ENCODE measurements at regions not wholly inside any gene's neighbourhood (a gene's known extent, or its start where the extent isn't known, plus 50 kb on each side); places are given as distances from the start of the nearest gene placed in this dataset.

GRCh38 chr12:5345534-5345933 is 86.4 kb upstream of the NTF3 start:
- TF ChIP-seq POLR2AphosphoS5 (IDR thresholded peaks at IDR 0.05) (no peak), CTCF (IDR thresholded peaks at IDR 0.05) (no peak), POLR2A (IDR thresholded peaks at IDR 0.05) (no peak)

Measured in gastroesophageal sphincter (tissue), 3 donors.